H1 (cell line): ENCODE measurements at regions not wholly inside any gene's neighbourhood (a gene's known extent, or its start where the extent isn't known, plus 50 kb on each side); places are given as distances from the start of the nearest gene placed in this dataset.

Experiments used
- CTCF ChIA-PET: fragments of 300-600 bp; sonication (Branson Sonifier 250); formaldehyde crosslinking; loops from one replicate; lab custom pipeline; 2021; ENCODE audit not compliant: partially characterized antibody; lab: Charles Lee
- POLR2A ChIA-PET: fragments of 300-600 bp; sonication (Branson Sonifier 250); formaldehyde crosslinking; loops from one replicate; lab custom pipeline; 2021; ENCODE audit warnings: inconsistent platforms; ENCODE audit not compliant: partially characterized antibody; lab: Charles Lee
- DNase-seq, 2 experiments: peaks; one replicate each; pipeline versions ENCODE4 v3.0.0 to v3.0.0-alpha.2; 2010 to 2022; ENCODE audit warnings: low spot score in 2 of 2, low read depth in 1 of 2, mixed read lengths in 1 of 2
- FAIRE-seq: peaks from 2 replicates; lab custom pipeline; 2011; peaks lifted over from hg19 to GRCh38; lab: Jason Lieb, UNC
- H2AFZ ChIP-seq: 2 replicates; pipeline ENCODE4 v1.8.1; 2012; ENCODE audit warnings: low read length, inconsistent platforms
- H2AK5ac ChIP-seq: 2 replicates; pipeline ENCODE4 v1.6.1; 2013; ENCODE audit warnings: low read depth, low read length
- H2BK120ac ChIP-seq: replicated peaks from 2 replicates; pipeline ENCODE3; 2013; ENCODE audit warnings: low read depth, low read length, inconsistent platforms
- H2BK12ac ChIP-seq: 2 replicates; pipeline ENCODE4 v1.6.1; 2013; ENCODE audit warnings: low read depth, low read length
- H2BK15ac ChIP-seq: 2 replicates; pipeline ENCODE4 v1.6.1; 2013; ENCODE audit warnings: low read length
- H2BK20ac ChIP-seq: 2 replicates; pipeline ENCODE4 v1.6.1; 2013; ENCODE audit warnings: low read length
- H2BK5ac ChIP-seq: 2 replicates; pipeline ENCODE4 v1.6.1; 2013; ENCODE audit warnings: low read depth, low read length
- H3K14ac ChIP-seq: 2 replicates; pipeline ENCODE4 v1.6.1; 2013; ENCODE audit warnings: inconsistent platforms; ENCODE audit not compliant: insufficient read length
- H3K18ac ChIP-seq: 2 replicates; pipeline ENCODE4 v1.6.1; 2013; ENCODE audit warnings: low read length; ENCODE audit errors: extremely low read depth
- H3K23ac ChIP-seq: 2 replicates; pipeline ENCODE4 v1.6.1; 2013; ENCODE audit warnings: inconsistent platforms; ENCODE audit not compliant: insufficient read length
- H3K23me2 ChIP-seq: 2 replicates; pipeline ENCODE4 v1.6.1; 2013; ENCODE audit warnings: low read depth, low read length
- H3K27ac ChIP-seq: 2 replicates; pipeline ENCODE4 v1.6.1; 2011; ENCODE audit warnings: low read depth, low read length, inconsistent platforms
- H3K27me3 ChIP-seq, 4 experiments: replicated peaks in 1 of 4; 1 replicate in 1 of 4; 2 replicates in 3 of 4; pipeline versions ENCODE4 v1.6.1 to v1.8.1; 2011 to 2013; ENCODE audit warnings: low read length in 3 of 4, mild to moderate bottlenecking in 3 of 4, inconsistent platforms in 2 of 4, mixed read lengths in 2 of 4, moderate library complexity in 1 of 4; ENCODE audit not compliant: control insufficient read depth in 3 of 4, insufficient read depth in 3 of 4; ENCODE audit errors: extremely low read depth in 1 of 4
- H3K36me3 ChIP-seq, 4 experiments: 2 replicates each; pipeline versions ENCODE4 v1.6.1 to v1.8.1; 2011 to 2013; ENCODE audit warnings: mild to moderate bottlenecking in 4 of 4, low read length in 3 of 4, moderate library complexity in 2 of 4, control low read depth in 1 of 4, inconsistent platforms in 1 of 4; ENCODE audit not compliant: insufficient read depth in 4 of 4, control insufficient read depth in 2 of 4
- H3K4ac ChIP-seq: replicated peaks from 2 replicates; pipeline ENCODE3; 2013; ENCODE audit warnings: low read length, low read depth, mixed read lengths, inconsistent platforms; ENCODE audit not compliant: insufficient read length
- H3K4me1 ChIP-seq, 4 experiments: replicated peaks in 1 of 4; 1 replicate in 1 of 4; 2 replicates in 3 of 4; pipeline versions ENCODE4 v1.6.1 to v1.8.1; 2011 to 2013; ENCODE audit warnings: low read length in 3 of 4, inconsistent platforms in 2 of 4, mixed read lengths in 1 of 4; ENCODE audit not compliant: insufficient read depth in 4 of 4, control insufficient read depth in 3 of 4
- H3K4me2 ChIP-seq, 2 experiments: 2 replicates each; pipeline versions ENCODE4 v1.6.1 to v1.8.1; 2011 to 2013; ENCODE audit warnings: low read depth in 2 of 2, low read length in 2 of 2, control low read depth in 1 of 2, inconsistent platforms in 1 of 2, mild to moderate bottlenecking in 1 of 2; ENCODE audit not compliant: insufficient read depth in 1 of 2
- H3K4me3 ChIP-seq, 4 experiments: fragments of 200-600, 300-600 bp in 1 of 4; sonication (generic), shearing (Covaris generic), sonication (Bioruptor Twin) in 1 of 4; 2 replicates each; pipeline versions ENCODE4 v1.5.1 to v1.8.1; 2011 to 2016; ENCODE audit warnings: low read length in 4 of 4, low read depth in 3 of 4, control low read depth in 2 of 4, inconsistent platforms in 2 of 4, mild to moderate bottlenecking in 2 of 4, mixed read lengths in 1 of 4, moderate library complexity in 1 of 4; ENCODE audit not compliant: insufficient read depth in 2 of 4; ENCODE audit errors: extremely low read depth in 1 of 4
- H3K56ac ChIP-seq: replicated peaks from 2 replicates; pipeline ENCODE3; 2013; ENCODE audit warnings: low read depth, mild to moderate bottlenecking, mixed read lengths, low read length, inconsistent platforms; ENCODE audit not compliant: insufficient read length
- H3K79me1 ChIP-seq: 2 replicates; pipeline ENCODE4 v1.6.1; 2013; ENCODE audit warnings: low read depth, low read length, control low read depth
- H3K79me2 ChIP-seq, 2 experiments: 2 replicates each; pipeline versions ENCODE4 v1.6.1 to v1.8.1; 2012 to 2013; ENCODE audit warnings: low read length in 2 of 2, mild to moderate bottlenecking in 2 of 2, inconsistent platforms in 1 of 2; ENCODE audit not compliant: insufficient read depth in 2 of 2, control insufficient read depth in 1 of 2
- H3K9ac ChIP-seq, 4 experiments: replicated peaks in 1 of 4; 1 replicate in 1 of 4; 2 replicates in 3 of 4; pipeline versions ENCODE4 v1.6.1 to v1.8.1; 2011 to 2013; ENCODE audit warnings: low read depth in 3 of 4, low read length in 3 of 4, control low read depth in 2 of 4, mild to moderate bottlenecking in 2 of 4, moderate library complexity in 2 of 4, inconsistent platforms in 1 of 4; ENCODE audit errors: extremely low read depth in 1 of 4
- H3K9me3 ChIP-seq, 2 experiments: 2 replicates each; pipeline versions ENCODE4 v1.6.1 to v1.8.1; 2012 to 2013; ENCODE audit warnings: mild to moderate bottlenecking in 2 of 2, moderate library complexity in 2 of 2, control low read depth in 1 of 2, inconsistent platforms in 1 of 2, low read depth in 1 of 2, low read length in 1 of 2, mixed read lengths in 1 of 2; ENCODE audit not compliant: insufficient read depth in 2 of 2
- H4K20me1 ChIP-seq, 2 experiments: replicated peaks in 1 of 2; 2 replicates each; pipeline versions ENCODE3 to v1.8.1; 2011 to 2013; ENCODE audit warnings: inconsistent platforms in 2 of 2, low read length in 2 of 2, mild to moderate bottlenecking in 1 of 2; ENCODE audit not compliant: insufficient read depth in 2 of 2, control insufficient read depth in 1 of 2
- H4K5ac ChIP-seq: 2 replicates; pipeline ENCODE4 v1.6.1; 2013; ENCODE audit warnings: low read length, low read depth, mixed read lengths, inconsistent platforms; ENCODE audit not compliant: insufficient read length
- H4K8ac ChIP-seq: 2 replicates; pipeline ENCODE4 v1.8.0; 2013; ENCODE audit warnings: mild to moderate bottlenecking, moderate library complexity, low read length, inconsistent platforms; ENCODE audit not compliant: insufficient read depth; ENCODE audit errors: extremely low read depth
- H4K91ac ChIP-seq: replicated peaks from 2 replicates; pipeline ENCODE3; 2013; ENCODE audit warnings: low read length, mixed read lengths, inconsistent platforms; ENCODE audit not compliant: insufficient read length
- ATF3 ChIP-seq: IDR thresholded peaks from 2 replicates; pipeline ENCODE4 v1.6.1; 2011; ENCODE audit warnings: low read depth, mild to moderate bottlenecking, low read length; ENCODE audit not compliant: insufficient read depth
- GABPA ChIP-seq: IDR thresholded peaks from 2 replicates; pipeline ENCODE4 v1.6.1; 2011; ENCODE audit warnings: mild to moderate bottlenecking, low read length, moderate library complexity, borderline replicate concordance; ENCODE audit not compliant: insufficient read depth
- KDM1A ChIP-seq: fragments of 200-600, 300-600 bp; sonication (generic); IDR thresholded peaks from 2 replicates; pipeline ENCODE4 v1.7.1; 2016; ENCODE audit warnings: mild to moderate bottlenecking, low read length, borderline replicate concordance
- MAFK ChIP-seq: IDR thresholded peaks from 2 replicates; pipeline ENCODE4 v1.6.1; 2012; ENCODE audit warnings: low read depth, mild to moderate bottlenecking, improper control_type of control experiment, low read length
- whole genome bisulfite sequencing, 2 experiments: shearing (Covaris generic) in 1 of 2; methylation state at CpG; one replicate each; pipeline versions ENCODE4 v1.1.6 to v1.1.7; 2013 to 2015; ENCODE audit warnings: low lambda C conversion rate in 2 of 2, mixed read lengths in 2 of 2, inconsistent platforms in 1 of 2, low coverage in 1 of 2, missing lambda C conversion rate in 1 of 2; ENCODE audit not compliant: insufficient replicate concordance in 2 of 2, insufficient coverage in 1 of 2, insufficient read length in 1 of 2; ENCODE audit errors: extremely low coverage in 1 of 2, missing lambda C conversion rate in 1 of 2; 5-methylcytosine and 5-hydroxymethylcytosine counted together

- no peak overlapping the region for H2BK5ac ChIP-seq
- CTCF ChIA-PET: interaction anchor here (0.8 to 8.8 kb wide), 3 partner anchors 11 to 809 kb away, joined by 4 to 54 read pairs (median 27); no protein-coding TSS in a partner anchor
- no peaks in the 10 kb centered on the region for H3K4me1 ChIP-seq
- H3K23ac ChIP-seq: no peak overlapping the region
- no peaks in the 10 kb centered on the region for H3K36me3 ChIP-seq
- DNase-seq: no peak
- no peaks in the 10 kb centered on the region for H4K20me1 ChIP-seq
- no peak overlapping the region for H4K91ac ChIP-seq
- no peak overlapping the region for H3K9ac ChIP-seq
- no peak for FAIRE-seq
- no peaks in the 10 kb centered on the region for H3K79me1 ChIP-seq
- no peak overlapping the region for H2BK120ac ChIP-seq
- no peak overlapping the region for H4K5ac ChIP-seq
- H2AFZ ChIP-seq: no peak overlapping the region
- H3K4ac ChIP-seq: no peak overlapping the region
- H2BK12ac ChIP-seq: no peak overlapping the region
- TF ChIP-seq KDM1A (no peak), ATF3 (no peak), MAFK (peak; percentile 89), GABPA (no peak)
- no peak overlapping the region for H3K27ac ChIP-seq
- no peaks in the 10 kb centered on the region for H3K9me3 ChIP-seq
- no peak overlapping the region for H3K4me3 ChIP-seq
- H3K18ac ChIP-seq: no peak overlapping the region
- H2AK5ac ChIP-seq: no peak overlapping the region
- no peak overlapping the region for H3K4me2 ChIP-seq
- no peak overlapping the region for H4K8ac ChIP-seq
- H3K79me2 ChIP-seq: no peaks in the 10 kb centered on the region
- POLR2A ChIA-PET: no interaction called here
- WGBS, 2 experiments: 79% methylated on average over 3 of the region's 3 CpGs; no CpG with 5 or more reads in 1 of the 2 experiments
- no peaks in the 10 kb centered on the region for H3K27me3 ChIP-seq
- H3K56ac ChIP-seq: no peak overlapping the region
- no peaks in the 10 kb centered on the region; the same call in 1 of the 2 replicates for H3K23me2 ChIP-seq
- no peak overlapping the region for H2BK15ac ChIP-seq
- H2BK20ac ChIP-seq: no peak overlapping the region
- no peak overlapping the region for H3K14ac ChIP-seq
Measured at GRCh38 chr11:30153008-30153407, 77.8 kb upstream of the FSHB start.
